ENCODE measurements at regions not wholly inside any gene's neighbourhood (a gene's known extent, or its start where the extent isn't known, plus 50 kb on each side); places are given as distances from the start of the nearest gene placed in this dataset.

DNA sequence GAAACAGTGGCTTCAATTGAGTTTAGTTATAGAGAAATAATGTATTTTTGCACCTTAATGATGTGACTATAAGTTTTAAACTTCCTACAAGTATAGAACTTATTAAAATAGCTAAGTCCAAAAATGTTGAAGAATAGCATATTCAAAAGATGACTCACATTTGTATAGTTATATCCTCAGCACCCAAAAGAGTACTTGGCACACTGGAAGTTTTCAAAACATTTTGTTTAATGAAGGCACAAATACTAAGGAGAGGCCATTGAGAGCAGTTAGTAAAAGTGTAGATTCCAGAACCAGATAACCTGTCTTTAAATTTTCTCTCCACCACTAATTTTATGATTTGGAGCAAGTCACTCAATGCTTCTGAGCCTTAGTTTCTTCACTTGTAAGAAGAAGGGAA is 226.9 kb upstream of the MID1 start:
- no peak overlapping the region for H3K4me3 ChIP-seq (replicated peaks; ENCODE audit: low read depth, low read length)
- TF ChIP-seq CTCF (IDR thresholded peaks at IDR 0.05; ENCODE audit: low read length, missing control alignments): no peak
- DNase-seq (ENCODE audit: low read depth): no peak

GRCh38 chrX:10851809-10852208 is 231.4 kb upstream of the MID1 start:
- DNase-seq (ENCODE audit: low read depth): no peak
- H3K4me3 ChIP-seq (replicated peaks; ENCODE audit: low read depth, low read length): no peak overlapping the region
- TF ChIP-seq CTCF (IDR thresholded peaks at IDR 0.05; ENCODE audit: low read length, missing control alignments): no peak

DNA sequence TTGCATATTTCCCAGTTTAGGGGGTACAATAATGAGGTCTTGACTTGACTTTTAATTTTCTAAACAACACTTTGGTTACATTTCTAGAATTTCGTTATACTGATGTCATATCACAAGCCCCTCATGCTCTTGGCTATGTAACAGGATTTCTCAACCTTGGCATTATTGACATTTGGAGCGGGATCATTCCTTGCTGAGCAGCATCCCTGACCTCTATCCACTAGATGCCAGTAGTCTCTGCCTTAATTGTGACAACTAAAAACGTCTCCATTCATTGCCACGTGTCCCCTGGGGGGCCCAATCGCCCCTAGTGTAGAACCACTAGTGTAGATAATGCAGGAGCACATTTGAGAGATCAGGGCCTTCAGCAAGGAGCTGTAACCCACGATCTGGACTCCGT is 234.2 kb upstream of the MID1 start:
- no peak for TF ChIP-seq CTCF (IDR thresholded peaks at IDR 0.05; ENCODE audit: low read length, missing control alignments)
- DNase-seq (ENCODE audit: low read depth): no peak
- no peak overlapping the region for H3K4me3 ChIP-seq (replicated peaks; ENCODE audit: low read depth, low read length)

- no peak for TF ChIP-seq CTCF (IDR thresholded peaks at IDR 0.05; ENCODE audit: low read length, missing control alignments)
- H3K4me3 ChIP-seq (replicated peaks; ENCODE audit: low read depth, low read length): no peak overlapping the region
- no peak for DNase-seq (ENCODE audit: low read depth)
These were observed 235.5 kb upstream of the MID1 start for GRCh38 chrX:10855845-10856244.

GRCh38 chrX:10856797-10857196 is 236.4 kb upstream of the MID1 start:
- no peak for TF ChIP-seq CTCF (IDR thresholded peaks at IDR 0.05; ENCODE audit: low read length, missing control alignments)
- DNase-seq (ENCODE audit: low read depth): no peak

GRCh38 chrX:10859353-10859752 is 239.0 kb upstream of the MID1 start:
- DNase-seq (ENCODE audit: low read depth): no peak
- no peak for TF ChIP-seq CTCF (IDR thresholded peaks at IDR 0.05; ENCODE audit: low read length, missing control alignments)
- no peak overlapping the region for H3K4me3 ChIP-seq (replicated peaks; ENCODE audit: low read depth, low read length)

More at GRCh38 chrX:10856797-10857196, 236.4 kb upstream of the MID1 start:
- H3K4me3 ChIP-seq (replicated peaks; ENCODE audit: low read depth, low read length): no peak overlapping the region

DNA sequence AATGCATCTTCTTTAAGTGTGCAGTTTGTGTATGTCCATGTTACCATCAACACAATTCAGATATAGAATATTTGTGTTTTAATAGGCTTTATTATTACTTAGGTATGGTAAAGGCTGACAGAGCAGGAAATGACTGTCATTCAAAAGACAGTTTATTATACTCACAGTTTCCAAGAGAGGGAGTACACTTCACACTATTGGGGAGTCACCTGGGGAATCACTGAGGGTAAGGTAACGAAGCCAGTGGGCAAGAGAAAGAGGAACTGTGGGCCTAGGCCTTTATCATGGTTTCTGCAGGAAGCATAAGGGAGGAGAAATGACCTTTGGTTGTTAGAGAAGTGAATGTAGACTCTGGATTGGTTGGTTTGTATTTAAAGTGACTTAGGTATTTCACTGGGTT is 235.1 kb upstream of the HCCS start:
- no peak for DNase-seq (ENCODE audit: low read depth)
- no peak for TF ChIP-seq CTCF (IDR thresholded peaks at IDR 0.05; ENCODE audit: low read length, missing control alignments)
- H3K4me3 ChIP-seq (replicated peaks; ENCODE audit: low read depth, low read length): no peak overlapping the region
